ENCODE measurements at regions not wholly inside any gene's neighbourhood (a gene's known extent, or its start where the extent isn't known, plus 50 kb on each side); places are given as distances from the start of the nearest gene placed in this dataset.

DNA sequence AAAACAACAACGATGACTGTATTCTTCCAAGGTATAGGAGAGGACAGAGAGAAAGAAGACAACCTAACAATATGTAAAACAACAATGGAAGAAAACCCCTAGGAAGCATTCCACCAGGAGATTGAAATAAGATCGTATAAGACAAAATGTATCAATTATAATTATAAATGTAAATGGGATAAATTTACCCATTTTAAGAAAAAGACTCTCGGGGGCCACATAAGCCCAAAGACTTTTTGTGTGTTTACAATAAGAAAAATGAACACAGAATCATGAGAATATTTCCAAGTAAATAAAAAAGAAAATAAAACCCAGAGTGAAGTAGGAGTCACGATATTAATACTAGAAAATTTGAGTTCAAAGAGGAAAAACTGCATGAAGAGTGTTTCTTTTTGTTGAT, 126.4 kb downstream of the ASB1 start:
- no peak for TF ChIP-seq POLR2A (IDR thresholded peaks at IDR 0.05; ENCODE audit: low read depth)
- TF ChIP-seq, protein P1, sequence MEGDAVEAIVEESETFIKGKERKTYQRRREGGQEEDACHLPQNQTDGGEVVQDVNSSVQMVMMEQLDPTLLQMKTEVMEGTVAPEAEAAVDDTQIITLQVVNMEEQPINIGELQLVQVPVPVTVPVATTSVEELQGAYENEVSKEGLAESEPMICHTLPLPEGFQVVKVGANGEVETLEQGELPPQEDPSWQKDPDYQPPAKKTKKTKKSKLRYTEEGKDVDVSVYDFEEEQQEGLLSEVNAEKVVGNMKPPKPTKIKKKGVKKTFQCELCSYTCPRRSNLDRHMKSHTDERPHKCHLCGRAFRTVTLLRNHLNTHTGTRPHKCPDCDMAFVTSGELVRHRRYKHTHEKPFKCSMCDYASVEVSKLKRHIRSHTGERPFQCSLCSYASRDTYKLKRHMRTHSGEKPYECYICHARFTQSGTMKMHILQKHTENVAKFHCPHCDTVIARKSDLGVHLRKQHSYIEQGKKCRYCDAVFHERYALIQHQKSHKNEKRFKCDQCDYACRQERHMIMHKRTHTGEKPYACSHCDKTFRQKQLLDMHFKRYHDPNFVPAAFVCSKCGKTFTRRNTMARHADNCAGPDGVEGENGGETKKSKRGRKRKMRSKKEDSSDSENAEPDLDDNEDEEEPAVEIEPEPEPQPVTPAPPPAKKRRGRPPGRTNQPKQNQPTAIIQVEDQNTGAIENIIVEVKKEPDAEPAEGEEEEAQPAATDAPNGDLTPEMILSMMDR (IDR thresholded peaks at IDR 0.05), result no peak

All from esophagus muscularis mucosa (tissue), 3 donors.